ENCODE measurements at regions not wholly inside any gene's neighbourhood (a gene's known extent, or its start where the extent isn't known, plus 50 kb on each side); places are given as distances from the start of the nearest gene placed in this dataset.

- intact Hi-C loops (cut with micrococcal nuclease), result no loop called here
- no peak overlapping the region for H3K4me3 Mint-ChIP-seq
- H3K27me3 Mint-ChIP-seq (ENCODE audit: low read depth), result no peaks in the 10 kb centered on the region
- CTCF ChIA-PET, result no interaction called here
- H3K36me3 Mint-ChIP-seq (ENCODE audit: low read depth), result no peaks in the 10 kb centered on the region
- no peaks in the 10 kb centered on the region for H3K4me1 Mint-ChIP-seq (ENCODE audit: low read depth)
- no peak overlapping the region for H3K27ac Mint-ChIP-seq
- no peaks in the 10 kb centered on the region for H3K9me3 Mint-ChIP-seq
- DNase-seq, result no peak
Measured at GRCh38 chr12:77494296-77494695, 336.4 kb upstream of the NAV3 start.

DNA sequence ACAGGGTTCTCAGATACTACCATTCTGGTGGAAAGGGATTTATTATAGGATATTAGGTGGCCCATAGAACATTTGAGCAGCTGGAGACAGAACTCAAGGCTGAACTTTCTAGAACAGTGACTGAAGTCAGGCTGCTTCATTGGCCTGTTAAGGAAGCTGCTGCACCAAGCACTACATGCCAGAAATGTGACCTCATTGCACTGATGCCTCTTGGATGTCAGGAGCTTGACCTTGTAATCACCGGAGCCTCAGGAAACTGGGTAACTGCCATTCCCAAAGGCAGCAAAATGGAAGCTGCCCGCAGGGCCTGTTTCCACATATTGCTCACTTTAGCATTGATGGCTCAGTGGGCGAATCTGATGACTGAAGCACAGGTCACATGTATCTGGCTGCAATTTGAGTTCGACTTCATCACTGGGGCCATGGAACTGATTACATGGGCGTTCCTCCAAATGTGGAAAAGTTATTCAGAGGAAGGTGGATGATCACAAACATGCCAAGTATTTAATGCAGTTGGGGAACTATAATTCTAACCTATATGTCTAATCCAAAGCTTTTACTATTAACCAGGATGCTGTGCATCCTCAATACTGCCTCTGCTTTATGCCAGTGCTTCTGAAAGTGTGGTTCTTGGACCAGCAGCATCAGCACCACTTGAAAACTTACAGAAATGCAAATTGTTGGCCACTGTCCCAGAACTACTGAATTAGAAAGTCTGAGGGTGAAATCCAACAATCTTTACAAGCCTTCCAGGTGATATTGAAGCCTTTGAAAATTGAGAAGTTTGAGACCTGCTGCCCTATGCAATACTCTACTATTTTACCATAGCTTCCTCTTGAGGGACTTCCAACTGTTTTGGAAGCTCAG lies 337.2 kb upstream of the NAV3 start:
- Mint-ChIP-seq H3K27ac (no peak overlapping the region), H3K4me3 (no peak overlapping the region), H3K9me3 (no peaks in the 10 kb centered on the region), H3K27me3 (ENCODE audit: low read depth) (no peaks in the 10 kb centered on the region), H3K36me3 (ENCODE audit: low read depth) (no peaks in the 10 kb centered on the region), H3K4me1 (ENCODE audit: low read depth) (no peaks in the 10 kb centered on the region)
- intact Hi-C loops (cut with micrococcal nuclease), result no loop called here
- CTCF ChIA-PET, result no interaction called here
- DNase-seq, result no peak

DNA sequence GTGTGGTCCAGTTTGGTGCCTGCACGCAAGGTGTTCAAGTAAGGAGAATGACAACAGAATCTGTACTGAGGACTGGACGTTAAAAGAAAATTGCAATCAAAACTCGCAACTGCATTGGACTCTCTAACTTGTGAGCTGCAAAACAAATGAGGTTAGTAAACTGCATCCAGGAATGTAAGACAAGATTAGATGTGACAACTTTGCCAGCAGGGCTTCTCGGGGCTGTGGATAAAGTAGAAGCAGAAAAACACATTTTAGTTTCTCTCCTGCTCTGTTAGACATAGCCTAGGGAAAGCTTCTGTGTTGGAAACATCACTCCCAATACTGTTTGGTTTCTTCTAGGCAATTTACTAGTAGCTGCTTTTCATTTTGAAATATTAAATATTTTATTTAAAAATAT lies 338.2 kb upstream of the NAV3 start:
- Mint-ChIP-seq H3K36me3 (ENCODE audit: low read depth) (no peaks in the 10 kb centered on the region), H3K27ac (no peak overlapping the region), H3K4me3 (no peak overlapping the region), H3K27me3 (ENCODE audit: low read depth) (no peaks in the 10 kb centered on the region), H3K9me3 (no peaks in the 10 kb centered on the region), H3K4me1 (ENCODE audit: low read depth) (no peaks in the 10 kb centered on the region)
- intact Hi-C loops (cut with micrococcal nuclease), result no loop called here
- CTCF ChIA-PET, result no interaction called here
- DNase-seq, result no peak

- intact Hi-C loops (cut with micrococcal nuclease), result no loop called here
- no peaks in the 10 kb centered on the region for H3K4me1 Mint-ChIP-seq (ENCODE audit: low read depth)
Measured at GRCh38 chr12:77489331-77489970, 341.2 kb upstream of the NAV3 start.

DNA sequence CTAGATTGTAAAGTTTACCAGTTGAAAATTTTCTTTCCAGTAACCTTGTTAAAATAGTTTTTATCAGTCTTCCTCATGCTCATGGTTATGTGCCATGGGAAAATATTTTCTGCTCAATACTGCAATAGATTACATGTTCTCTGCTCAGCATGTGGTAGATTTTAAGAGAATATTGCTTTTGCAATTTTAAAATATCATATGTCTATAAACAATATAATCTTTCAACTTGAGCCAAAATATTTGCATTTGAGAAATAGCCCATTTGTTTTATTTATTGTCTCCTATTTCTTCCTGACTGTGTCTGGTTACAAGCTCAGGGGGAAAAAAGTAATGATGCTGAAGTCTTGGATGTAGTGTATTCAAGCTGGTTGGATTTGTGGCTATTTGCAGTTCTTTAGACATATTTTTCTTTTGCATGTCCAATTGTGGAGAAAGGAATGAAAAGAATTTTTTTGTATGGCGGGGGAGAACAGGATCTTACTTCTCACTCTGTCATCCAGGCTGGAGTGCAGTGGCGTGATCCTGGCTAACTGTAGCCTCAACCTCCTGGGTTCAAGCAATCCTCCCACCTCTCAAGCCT lies 342.6 kb upstream of the NAV3 start:
- Mint-ChIP-seq H3K4me1 (ENCODE audit: low read depth) (no peaks in the 10 kb centered on the region), H3K27ac (no peak overlapping the region), H3K27me3 (ENCODE audit: low read depth) (no peaks in the 10 kb centered on the region), H3K36me3 (ENCODE audit: low read depth) (no peaks in the 10 kb centered on the region), H3K4me3 (no peak overlapping the region), H3K9me3 (no peaks in the 10 kb centered on the region)
- no peak for DNase-seq
- CTCF ChIA-PET, result no interaction called here
- intact Hi-C loops (cut with micrococcal nuclease), result no loop called here

More at GRCh38 chr12:77489331-77489970, 341.2 kb upstream of the NAV3 start:
- CTCF ChIA-PET, result no interaction called here
- no peak for DNase-seq
- H3K9me3 Mint-ChIP-seq, result no peaks in the 10 kb centered on the region
- H3K27ac Mint-ChIP-seq, result no peak overlapping the region
- H3K27me3 Mint-ChIP-seq (ENCODE audit: low read depth), result no peaks in the 10 kb centered on the region
- H3K4me3 Mint-ChIP-seq, result no peak overlapping the region
- no peaks in the 10 kb centered on the region for H3K36me3 Mint-ChIP-seq (ENCODE audit: low read depth)

GRCh38 chr12:77486872-77487271 lies 343.8 kb upstream of the NAV3 start:
- intact Hi-C loops (cut with micrococcal nuclease), result no loop called here
- Mint-ChIP-seq H3K9me3 (no peaks in the 10 kb centered on the region), H3K4me3 (no peak overlapping the region), H3K27ac (no peak overlapping the region), H3K27me3 (ENCODE audit: low read depth) (no peaks in the 10 kb centered on the region), H3K4me1 (ENCODE audit: low read depth) (no peaks in the 10 kb centered on the region), H3K36me3 (ENCODE audit: low read depth) (no peaks in the 10 kb centered on the region)
- CTCF ChIA-PET, result no interaction called here
- DNase-seq, result no peak

GRCh38 chr12:77485961-77486854 lies 344.5 kb upstream of the NAV3 start:
- intact Hi-C loops (cut with micrococcal nuclease), result no loop called here
- DNase-seq, result no peak
- no peak overlapping the region for H3K27ac Mint-ChIP-seq
- CTCF ChIA-PET, result no interaction called here
- H3K4me3 Mint-ChIP-seq, result no peak overlapping the region
- no peaks in the 10 kb centered on the region for H3K9me3 Mint-ChIP-seq
- no peaks in the 10 kb centered on the region for H3K4me1 Mint-ChIP-seq (ENCODE audit: low read depth)
- no peaks in the 10 kb centered on the region for H3K27me3 Mint-ChIP-seq (ENCODE audit: low read depth)
- H3K36me3 Mint-ChIP-seq (ENCODE audit: low read depth), result no peaks in the 10 kb centered on the region

DNA sequence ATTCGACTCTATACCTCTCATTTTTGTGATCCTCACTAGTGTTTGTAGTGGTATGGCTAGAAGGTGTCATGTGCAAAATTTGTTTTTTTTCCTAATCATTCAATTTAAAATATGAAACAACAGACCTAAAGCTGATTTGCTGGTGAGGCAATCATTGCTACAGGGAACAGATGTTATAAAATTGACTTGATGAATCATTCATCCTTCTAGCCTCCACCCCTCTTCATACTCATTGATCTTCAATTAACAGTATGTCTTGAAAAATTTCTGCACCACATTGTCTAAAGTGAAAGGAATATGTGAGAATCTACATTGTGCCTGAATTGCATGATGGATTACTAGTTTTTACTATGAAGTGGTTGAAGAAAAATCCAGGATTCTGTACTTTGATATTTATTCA lies 349.0 kb upstream of the NAV3 start:
- intact Hi-C loops (cut with micrococcal nuclease), result no loop called here
- no peak overlapping the region for H3K27ac Mint-ChIP-seq
- H3K27me3 Mint-ChIP-seq (ENCODE audit: low read depth), result no peaks in the 10 kb centered on the region
- no peaks in the 10 kb centered on the region for H3K36me3 Mint-ChIP-seq (ENCODE audit: low read depth)
- CTCF ChIA-PET, result interaction anchor here (0.6 kb wide), 1 partner anchor 9 kb away, joined by 3 read pairs; no protein-coding TSS in a partner anchor
- H3K4me3 Mint-ChIP-seq, result no peak overlapping the region
- DNase-seq, result no peak
- H3K9me3 Mint-ChIP-seq, result no peaks in the 10 kb centered on the region
- no peaks in the 10 kb centered on the region for H3K4me1 Mint-ChIP-seq (ENCODE audit: low read depth)

DNA sequence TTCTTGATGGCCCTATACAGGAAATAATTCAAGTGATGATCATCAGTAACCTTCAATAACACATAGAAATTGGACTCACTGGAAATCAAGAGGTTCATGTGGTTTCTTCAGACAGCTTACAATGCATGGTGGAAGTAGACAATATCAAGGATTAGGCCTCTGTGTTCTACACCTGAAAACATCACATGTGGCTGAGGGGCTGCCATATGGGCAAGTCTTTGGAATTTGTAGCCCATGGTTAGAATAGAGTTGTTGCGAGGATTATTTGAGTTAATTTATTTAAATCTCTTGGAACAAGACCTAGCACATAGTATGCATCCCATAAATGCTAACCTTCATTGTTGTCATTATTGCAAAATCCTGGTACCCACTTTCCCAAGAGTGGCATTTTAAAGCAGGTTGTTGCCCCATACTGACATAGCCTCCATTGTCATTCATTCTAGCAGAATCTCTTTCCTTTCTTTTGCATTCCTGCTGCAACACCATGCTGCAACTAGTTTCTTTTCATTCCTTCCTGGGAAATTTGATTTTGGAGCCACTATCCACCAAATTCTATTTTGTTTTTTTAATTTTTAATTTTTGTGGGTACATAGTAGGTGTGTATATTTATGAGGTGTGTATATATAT lies 352.7 kb upstream of the NAV3 start:
- Mint-ChIP-seq H3K9me3 (peaks cover 3% of the 10 kb centered on the region), H3K27ac (no peak overlapping the region), H3K27me3 (ENCODE audit: low read depth) (no peaks in the 10 kb centered on the region), H3K4me1 (ENCODE audit: low read depth) (no peaks in the 10 kb centered on the region), H3K36me3 (ENCODE audit: low read depth) (no peaks in the 10 kb centered on the region), H3K4me3 (no peak overlapping the region)
- CTCF ChIA-PET, result no interaction called here
- intact Hi-C loops (cut with micrococcal nuclease), result no loop called here
- DNase-seq, result no peak

- Mint-ChIP-seq H3K4me3 (no peak overlapping the region), H3K9me3 (peaks cover 3% of the 10 kb centered on the region), H3K4me1 (ENCODE audit: low read depth) (no peaks in the 10 kb centered on the region), H3K36me3 (ENCODE audit: low read depth) (no peaks in the 10 kb centered on the region), H3K27ac (no peak overlapping the region), H3K27me3 (ENCODE audit: low read depth) (no peaks in the 10 kb centered on the region)
- no peak for DNase-seq
- CTCF ChIA-PET, result no interaction called here
- intact Hi-C loops (cut with micrococcal nuclease), result no loop called here
Measured at GRCh38 chr12:77471801-77472200, 358.9 kb upstream of the NAV3 start.

GRCh38 chr12:77469578-77470333 lies 360.9 kb upstream of the NAV3 start:
- intact Hi-C loops (cut with micrococcal nuclease), result no loop called here
- no peak for DNase-seq
- H3K4me1 Mint-ChIP-seq (ENCODE audit: low read depth), result no peaks in the 10 kb centered on the region

More at GRCh38 chr12:77469578-77470333, 360.9 kb upstream of the NAV3 start:
- no peaks in the 10 kb centered on the region for H3K36me3 Mint-ChIP-seq (ENCODE audit: low read depth)
- no peaks in the 10 kb centered on the region for H3K9me3 Mint-ChIP-seq
- no peaks in the 10 kb centered on the region for H3K27me3 Mint-ChIP-seq (ENCODE audit: low read depth)
- CTCF ChIA-PET, result no interaction called here
- H3K4me3 Mint-ChIP-seq, result no peak overlapping the region
- H3K27ac Mint-ChIP-seq, result no peak overlapping the region
